Activated T-cell treated with anti-CD3 and anti-CD28 coated beads, Interleukin-2, amount 50 U/mL, for 72 hours (primary cell): ENCODE measurements at regions not wholly inside any gene's neighbourhood (a gene's known extent, or its start where the extent isn't known, plus 50 kb on each side); places are given as distances from the start of the nearest gene placed in this dataset.
"Not testable (repeated sequence)": the region's sequence is repeated elsewhere in the genome, so short reads cannot be mapped to it uniquely, and the experiment has no call there.

Experiments
- ATAC-seq, 2 donors: fragments of 150-1000 bp; cut with Tn5 transposase; replicated peaks in 1 of 2; 2 replicates each; pipeline ENCODE4 v1.10.0; 2021; ENCODE audit warnings: moderate library complexity in 2 of 2, mild to moderate bottlenecking in 1 of 2
- DNase-seq, 2 donors: peaks; one replicate each; pipeline ENCODE4 v3.0.0; 2021 to 2022; ENCODE audit warnings: mixed read lengths in 1 of 2
- H3K27ac Mint-ChIP-seq: one replicate; pipeline ENCODE4 v1.8.0; 2022; ENCODE audit warnings: mild to moderate bottlenecking, moderate library complexity, mixed read lengths
- H3K27me3 Mint-ChIP-seq: one replicate; pipeline ENCODE4 v1.8.0; 2022; ENCODE audit warnings: low read depth, mixed read lengths
- H3K36me3 Mint-ChIP-seq, 2 donors: one replicate each; pipeline ENCODE4 v1.8.0; 2022; ENCODE audit warnings: mixed read lengths in 2 of 2, mild to moderate bottlenecking in 1 of 2; ENCODE audit not compliant: insufficient read depth in 2 of 2
- H3K4me1 Mint-ChIP-seq: one replicate; pipeline ENCODE4 v1.8.0; 2022; ENCODE audit warnings: low read depth, mixed read lengths
- H3K4me3 Mint-ChIP-seq, 2 donors: one replicate each; pipeline ENCODE4 v1.8.0; 2022; ENCODE audit warnings: mild to moderate bottlenecking in 2 of 2, mixed read lengths in 2 of 2, moderate library complexity in 2 of 2
- H3K9me3 Mint-ChIP-seq, 2 donors: one replicate each; pipeline ENCODE4 v1.8.0; 2022; ENCODE audit warnings: mixed read lengths in 2 of 2

- H3K36me3 Mint-ChIP-seq = no peaks in the 10 kb centered on the region
- DNase-seq (no peak), ATAC-seq (no peak)
- H3K4me3 Mint-ChIP-seq = no peak overlapping the region
- H3K27me3 Mint-ChIP-seq = no peaks in the 10 kb centered on the region
- no peaks in the 10 kb centered on the region for H3K9me3 Mint-ChIP-seq
- no peaks in the 10 kb centered on the region for H3K4me1 Mint-ChIP-seq
- no peak overlapping the region for H3K27ac Mint-ChIP-seq
Measured at GRCh38 chr12:94916663-94917062, 86.8 kb downstream of the NDUFA12 start.

GRCh38 chr12:94909663-94910062 is 93.8 kb downstream of the NDUFA12 start:
- no peaks in the 10 kb centered on the region for H3K4me1 Mint-ChIP-seq
- H3K27ac Mint-ChIP-seq = no peak overlapping the region
- H3K36me3 Mint-ChIP-seq = no peaks in the 10 kb centered on the region

GRCh38 chr12:94905749-94906148 is 97.7 kb downstream of the NDUFA12 start:
- not testable (repeated sequence) for H3K27ac Mint-ChIP-seq, H3K4me3 Mint-ChIP-seq, H3K36me3 Mint-ChIP-seq, ATAC-seq, H3K9me3 Mint-ChIP-seq, DNase-seq, H3K4me1 Mint-ChIP-seq, H3K27me3 Mint-ChIP-seq

More at GRCh38 chr12:94909663-94910062, 93.8 kb downstream of the NDUFA12 start:
- peaks cover 8% of the 10 kb centered on the region for H3K27me3 Mint-ChIP-seq
- ATAC-seq (no peak), DNase-seq (no peak)
- peaks cover 3 to 7% of the 10 kb centered on the region in 2 donors for H3K9me3 Mint-ChIP-seq
- no peak overlapping the region for H3K4me3 Mint-ChIP-seq

GRCh38 chr12:94900496-94900895 is 103.0 kb downstream of the NDUFA12 start:
- no peaks in the 10 kb centered on the region for H3K27me3 Mint-ChIP-seq
- no peak overlapping the region for H3K4me3 Mint-ChIP-seq
- DNase-seq (no peak), ATAC-seq (no peak)
- H3K9me3 Mint-ChIP-seq = no peaks in the 10 kb centered on the region
- H3K36me3 Mint-ChIP-seq = no peaks in the 10 kb centered on the region
- H3K27ac Mint-ChIP-seq = no peak overlapping the region
- H3K4me1 Mint-ChIP-seq = no peaks in the 10 kb centered on the region

- Mint-ChIP-seq H3K27me3 (peaks cover 2% of the 10 kb centered on the region), H3K4me1 (no peaks in the 10 kb centered on the region)
- no peak for ATAC-seq
Measured at GRCh38 chr12:94898388-94898787, 105.1 kb downstream of the NDUFA12 start.

GRCh38 chr12:94892544-94893267 is 110.8 kb downstream of the NDUFA12 start:
- no peak for DNase-seq
- Mint-ChIP-seq H3K27ac (no peak overlapping the region), H3K4me1 (no peaks in the 10 kb centered on the region), H3K27me3 (peaks cover 6% of the 10 kb centered on the region), H3K36me3 (no peaks in the 10 kb centered on the region), H3K9me3 (no peaks in the 10 kb centered on the region), H3K4me3 (no peak overlapping the region)
- peak; percentile 51 to 77 for ATAC-seq

More at GRCh38 chr12:94898388-94898787, 105.1 kb downstream of the NDUFA12 start:
- Mint-ChIP-seq H3K4me3 (no peak overlapping the region), H3K36me3 (no peaks in the 10 kb centered on the region), H3K27ac (no peak overlapping the region), H3K9me3 (no peaks in the 10 kb centered on the region)
- no peak for DNase-seq

- no peaks in the 10 kb centered on the region for H3K36me3 Mint-ChIP-seq
- H3K9me3 Mint-ChIP-seq = no peaks in the 10 kb centered on the region
- no peak for ATAC-seq
Measured at GRCh38 chr12:94889445-94890210, 113.9 kb downstream of the NDUFA12 start.

GRCh38 chr12:94879542-94879941 is 124.0 kb downstream of the NDUFA12 start:
- ATAC-seq = no peak

More at GRCh38 chr12:94889445-94890210, 113.9 kb downstream of the NDUFA12 start:
- no peak overlapping the region for H3K27ac Mint-ChIP-seq
- H3K4me3 Mint-ChIP-seq = no peak overlapping the region
- H3K4me1 Mint-ChIP-seq = no peaks in the 10 kb centered on the region
- H3K27me3 Mint-ChIP-seq = peaks cover 6% of the 10 kb centered on the region
- no peak for DNase-seq

GRCh38 chr12:94875525-94875924 is 128.0 kb downstream of the NDUFA12 start:
- Mint-ChIP-seq H3K9me3 (peaks cover 0 to 2% of the 10 kb centered on the region in 2 donors), H3K36me3 (peaks cover 0 to 3% of the 10 kb centered on the region in 2 donors), H3K4me1 (peaks cover 25% of the 10 kb centered on the region), H3K27me3 (peaks cover 81% of the 10 kb centered on the region), H3K27ac (no peak overlapping the region), H3K4me3 (peak overlapping the region in 1 of 2 donors; percentile 48)
- DNase-seq = peak; percentile 23 to 24
- ATAC-seq = peak; percentile 78 to 83

More at GRCh38 chr12:94879542-94879941, 124.0 kb downstream of the NDUFA12 start:
- Mint-ChIP-seq H3K4me3 (no peak overlapping the region), H3K9me3 (peaks cover 0 to 2% of the 10 kb centered on the region in 2 donors), H3K27me3 (peaks cover 56% of the 10 kb centered on the region), H3K4me1 (peaks cover 11% of the 10 kb centered on the region), H3K36me3 (peaks cover 0 to 3% of the 10 kb centered on the region in 2 donors), H3K27ac (no peak overlapping the region)
- DNase-seq = peak in 1 of 2 donors; percentile 3

- Mint-ChIP-seq H3K36me3 (peaks cover 0 to 3% of the 10 kb centered on the region in 2 donors), H3K27ac (no peak overlapping the region), H3K9me3 (peaks cover 0 to 2% of the 10 kb centered on the region in 2 donors), H3K4me3 (peak overlapping the region; percentile 82 to 83), H3K27me3 (peaks cover 85% of the 10 kb centered on the region), H3K4me1 (peaks cover 25% of the 10 kb centered on the region)
- ATAC-seq (no peak), DNase-seq (no peak)
Measured at GRCh38 chr12:94874518-94875302, 128.8 kb downstream of the NDUFA12 start.

- no peak for DNase-seq
- ATAC-seq = peak; percentile 44 to 65
- H3K4me1 Mint-ChIP-seq = peaks cover 25% of the 10 kb centered on the region
Measured at GRCh38 chr12:94873734-94874517, 129.6 kb downstream of the NDUFA12 start.

More at GRCh38 chr12:94873734-94874517, 129.6 kb downstream of the NDUFA12 start:
- peaks cover 78% of the 10 kb centered on the region for H3K27me3 Mint-ChIP-seq
- peak overlapping the region; percentile 82 to 83 for H3K4me3 Mint-ChIP-seq
- no peaks in the 10 kb centered on the region for H3K9me3 Mint-ChIP-seq
- no peaks in the 10 kb centered on the region for H3K36me3 Mint-ChIP-seq
- no peak overlapping the region for H3K27ac Mint-ChIP-seq
